ENCODE measurements at regions not wholly inside any gene's neighbourhood (a gene's known extent, or its start where the extent isn't known, plus 50 kb on each side); places are given as distances from the start of the nearest gene placed in this dataset.

DNA sequence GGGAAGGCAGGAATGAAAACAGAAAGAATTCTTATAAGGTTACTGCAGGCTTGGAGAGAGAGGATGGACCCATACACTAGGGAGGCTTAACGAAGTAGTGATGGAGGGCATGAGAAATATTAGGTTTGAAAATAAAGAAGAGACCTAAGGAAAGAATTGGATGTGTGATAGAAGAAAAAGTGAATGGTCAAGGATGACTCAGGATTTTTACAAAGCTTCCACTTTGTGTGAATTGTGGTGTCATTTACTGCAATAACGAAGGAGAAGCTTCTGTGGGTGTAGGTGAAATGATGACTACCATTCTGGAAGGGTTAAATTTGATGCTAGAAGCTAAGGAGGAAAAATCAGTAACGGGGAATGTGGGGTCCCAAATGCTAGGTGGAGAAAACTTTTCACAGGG lies 191.2 kb downstream of the UTRN start:
- TF ChIP-seq, protein P1, sequence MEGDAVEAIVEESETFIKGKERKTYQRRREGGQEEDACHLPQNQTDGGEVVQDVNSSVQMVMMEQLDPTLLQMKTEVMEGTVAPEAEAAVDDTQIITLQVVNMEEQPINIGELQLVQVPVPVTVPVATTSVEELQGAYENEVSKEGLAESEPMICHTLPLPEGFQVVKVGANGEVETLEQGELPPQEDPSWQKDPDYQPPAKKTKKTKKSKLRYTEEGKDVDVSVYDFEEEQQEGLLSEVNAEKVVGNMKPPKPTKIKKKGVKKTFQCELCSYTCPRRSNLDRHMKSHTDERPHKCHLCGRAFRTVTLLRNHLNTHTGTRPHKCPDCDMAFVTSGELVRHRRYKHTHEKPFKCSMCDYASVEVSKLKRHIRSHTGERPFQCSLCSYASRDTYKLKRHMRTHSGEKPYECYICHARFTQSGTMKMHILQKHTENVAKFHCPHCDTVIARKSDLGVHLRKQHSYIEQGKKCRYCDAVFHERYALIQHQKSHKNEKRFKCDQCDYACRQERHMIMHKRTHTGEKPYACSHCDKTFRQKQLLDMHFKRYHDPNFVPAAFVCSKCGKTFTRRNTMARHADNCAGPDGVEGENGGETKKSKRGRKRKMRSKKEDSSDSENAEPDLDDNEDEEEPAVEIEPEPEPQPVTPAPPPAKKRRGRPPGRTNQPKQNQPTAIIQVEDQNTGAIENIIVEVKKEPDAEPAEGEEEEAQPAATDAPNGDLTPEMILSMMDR (IDR thresholded peaks at IDR 0.05): no peak
- TF ChIP-seq EZH2 (IDR thresholded peaks at IDR 0.05; ENCODE audit: borderline replicate concordance, insufficient read depth, low read depth, low read length, poor library complexity, severe bottlenecking): no peak
